GM21447 (cell line): ENCODE measurements at regions not wholly inside any gene's neighbourhood (a gene's known extent, or its start where the extent isn't known, plus 50 kb on each side); places are given as distances from the start of the nearest gene placed in this dataset.
"Not testable (repeated sequence)": the region's sequence is repeated elsewhere in the genome, so short reads cannot be mapped to it uniquely, and the experiment has no call there.

Experiments
- ATAC-seq: cut with Tn5 transposase; IDR thresholded peaks from one replicate; pipeline ENCODE4 v1.9.1; 2021; ENCODE audit not compliant: unreplicated experiment

DNA sequence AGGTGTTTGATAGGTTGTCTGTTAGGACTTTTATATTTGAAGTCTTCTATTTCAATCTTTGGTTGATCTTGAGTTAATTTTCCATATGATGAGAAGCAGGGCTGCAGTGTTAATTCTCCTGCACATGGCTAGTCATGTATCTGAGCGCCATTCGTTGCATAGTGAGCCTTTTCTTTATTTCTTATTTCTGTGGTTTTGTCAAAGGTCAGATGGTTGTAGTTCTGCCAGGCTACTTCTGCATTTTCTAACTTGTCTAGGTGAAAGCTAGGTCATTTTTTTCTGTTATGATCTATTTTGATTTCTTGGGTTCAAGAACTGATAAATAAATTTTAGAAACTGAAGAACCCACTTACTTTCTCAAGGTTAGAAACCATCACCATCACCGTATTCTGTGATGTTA lies 56.7 kb downstream of the CCDC74A start:
- no peak for ATAC-seq

DNA sequence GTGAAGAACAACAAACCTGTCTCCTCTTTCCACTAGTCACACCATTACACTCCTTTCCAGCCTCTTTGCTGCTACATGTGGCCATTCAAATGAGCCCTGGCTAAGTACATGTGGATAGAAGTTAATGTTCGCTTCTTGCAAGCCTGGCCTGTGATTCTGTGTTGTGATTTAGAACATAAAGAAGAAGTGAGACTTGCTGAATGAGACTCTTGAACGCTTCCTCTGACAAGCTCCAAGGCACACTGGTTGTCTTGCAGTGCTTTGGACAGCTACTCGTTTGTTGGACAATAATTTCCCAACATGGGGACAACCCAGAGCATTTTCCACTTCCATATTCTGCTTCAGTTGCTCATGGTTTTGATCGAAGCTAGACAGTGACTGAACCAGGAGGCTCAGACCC lies 57.3 kb downstream of the CCDC74A start:
- peak; percentile 56 for ATAC-seq

DNA sequence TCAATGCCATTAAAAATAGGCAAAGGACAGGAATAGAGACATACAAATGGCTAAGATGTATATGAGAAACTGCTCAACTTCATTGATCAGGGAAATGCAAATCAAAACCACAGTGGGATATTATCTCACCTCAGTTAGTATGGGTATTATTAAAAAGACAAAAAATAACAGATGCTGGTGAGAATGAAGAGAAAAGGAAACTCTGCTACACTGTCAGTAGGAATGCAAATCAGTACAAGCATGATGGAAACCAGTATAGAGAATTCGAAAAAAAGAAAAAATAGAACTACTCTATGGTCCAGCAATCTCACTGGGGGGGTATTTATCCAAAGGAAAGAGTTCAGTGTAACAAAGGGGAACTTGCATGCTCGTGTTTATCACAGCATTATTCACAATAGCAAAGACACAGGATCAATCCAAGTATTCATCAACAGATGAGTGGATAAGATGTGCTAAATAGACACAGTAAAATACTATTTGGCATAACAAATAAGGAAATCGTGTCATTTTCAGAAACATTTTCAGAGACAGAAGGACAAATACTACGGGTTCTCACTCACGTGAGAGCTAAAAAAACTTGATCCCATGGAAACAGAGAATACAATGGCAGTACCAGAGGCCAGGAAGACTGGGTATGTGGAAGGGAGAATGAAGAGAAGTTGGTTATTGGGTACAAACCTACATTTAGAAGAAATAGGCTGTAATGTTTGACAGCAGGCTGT lies 60.6 kb downstream of the CCDC74A start:
- ATAC-seq, result peak; percentile 78

DNA sequence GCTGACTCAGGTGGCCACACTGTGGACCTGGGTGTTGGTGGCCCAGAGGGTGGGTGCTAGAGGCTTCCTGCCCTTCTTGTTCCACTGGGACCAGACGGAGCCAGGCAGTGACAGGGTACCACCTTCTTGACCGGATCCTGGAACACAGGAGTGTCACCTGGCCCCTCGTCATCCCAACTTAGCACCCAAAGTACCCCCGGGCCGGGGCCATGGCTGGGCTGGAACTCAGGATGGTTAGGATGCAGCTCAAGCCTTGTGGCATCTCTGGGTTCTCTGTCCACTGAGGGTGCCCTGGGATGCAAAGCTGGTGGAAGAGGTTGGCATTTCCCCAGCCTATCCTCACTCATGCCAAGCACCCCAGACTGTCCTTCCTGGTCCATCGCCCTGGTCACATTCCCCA lies 61.4 kb downstream of the CCDC74A start:
- not testable (repeated sequence) for ATAC-seq

DNA sequence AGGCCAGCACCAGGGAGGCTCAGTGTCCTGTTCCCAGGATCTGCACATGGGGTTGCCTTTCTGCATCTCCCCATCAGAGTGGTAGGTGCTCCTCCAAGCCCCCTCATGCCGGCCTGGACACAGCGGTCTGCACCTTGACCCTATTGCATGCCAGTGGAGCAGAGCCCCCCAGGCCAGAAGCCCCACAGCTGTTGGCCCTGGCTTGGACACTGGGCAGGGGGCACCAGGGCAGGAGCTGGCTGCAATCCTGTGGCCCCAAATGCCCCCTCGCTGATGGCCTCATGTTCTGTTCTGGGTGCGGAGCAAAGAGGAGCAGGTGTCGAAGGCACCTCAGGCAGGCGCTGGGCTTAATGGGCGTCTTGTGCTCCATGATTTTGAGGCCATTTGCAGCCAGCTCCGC lies 62.7 kb downstream of the CCDC74A start:
- ATAC-seq, result no peak

DNA sequence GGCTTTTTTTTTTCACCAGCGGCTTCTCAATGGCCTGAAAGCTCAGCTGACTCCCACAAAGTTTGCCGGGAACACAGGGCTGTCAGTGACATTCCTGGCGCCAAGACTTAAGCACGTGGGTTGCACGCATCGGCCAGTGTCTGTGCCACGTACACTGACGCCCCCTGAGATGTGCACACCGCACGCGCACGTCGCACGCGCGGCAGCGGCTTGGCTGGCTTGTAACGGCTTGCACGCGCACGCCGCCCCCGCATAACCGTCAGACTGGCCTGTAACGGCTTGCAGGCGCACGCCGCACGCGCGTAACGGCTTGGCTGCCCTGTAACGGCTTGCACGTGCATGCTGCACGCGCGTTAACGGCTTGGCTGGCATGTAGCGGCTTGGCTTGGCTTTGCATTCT lies 63.2 kb downstream of the CCDC74A start:
- no peak for ATAC-seq

DNA sequence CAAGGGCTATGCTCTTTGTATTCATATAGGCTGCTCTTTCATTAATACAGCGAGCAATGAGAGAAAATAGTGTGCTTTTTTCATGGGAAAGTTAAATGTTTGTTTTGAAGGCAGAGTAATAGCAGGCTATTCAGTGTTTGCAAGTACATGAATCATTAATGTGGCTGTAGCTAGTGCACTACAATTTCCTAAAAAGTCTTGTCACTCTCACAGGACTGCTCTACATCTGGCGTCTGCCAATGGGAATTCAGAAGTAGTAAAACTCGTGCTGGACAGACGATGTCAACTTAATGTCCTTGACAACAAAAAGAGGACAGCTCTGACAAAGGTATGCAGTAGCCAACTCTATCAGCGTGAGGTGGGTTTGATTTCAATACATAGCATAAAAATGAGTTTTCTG lies 68.9 kb downstream of the CCDC74A start:
- not testable (repeated sequence) for ATAC-seq

DNA sequence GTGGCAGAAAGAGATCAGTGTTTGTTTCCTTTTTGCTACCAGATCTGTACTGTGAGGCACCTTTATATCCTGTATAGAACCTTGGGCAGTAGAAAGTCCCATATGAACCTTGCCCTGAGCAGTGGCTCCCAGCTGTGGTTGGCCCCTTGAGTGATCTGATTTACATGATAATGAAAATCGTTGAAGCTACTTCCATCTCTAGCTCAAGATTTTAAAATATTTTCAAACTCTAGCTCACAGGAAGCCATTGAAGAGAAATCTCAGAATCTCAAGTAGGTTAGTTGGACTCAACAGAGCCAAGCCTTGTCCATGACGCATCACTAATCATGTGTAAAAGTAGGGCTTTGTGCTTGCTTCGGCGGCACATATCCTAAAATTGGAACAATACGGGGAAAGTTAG lies 74.8 kb downstream of the CCDC74A start:
- not testable (repeated sequence) for ATAC-seq

DNA sequence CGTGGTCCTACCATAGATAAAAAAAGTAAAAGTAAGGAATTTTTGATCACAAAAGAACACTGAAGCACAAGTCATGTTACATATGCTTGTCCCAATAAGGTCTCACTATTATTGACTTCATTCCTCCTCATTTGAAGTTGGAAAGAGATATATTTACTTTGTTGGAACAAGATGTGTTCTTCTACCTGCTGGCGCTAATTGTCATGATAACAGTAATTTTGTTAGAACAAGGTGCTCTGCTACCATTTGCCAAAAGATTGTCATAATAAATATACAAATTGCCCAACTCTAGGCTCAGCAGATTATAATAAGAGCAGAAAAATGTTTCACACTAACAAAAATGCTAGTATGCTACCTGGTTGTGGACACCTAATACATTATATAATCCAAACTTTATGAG lies 77.0 kb downstream of the CCDC74A start:
- not testable (repeated sequence) for ATAC-seq

DNA sequence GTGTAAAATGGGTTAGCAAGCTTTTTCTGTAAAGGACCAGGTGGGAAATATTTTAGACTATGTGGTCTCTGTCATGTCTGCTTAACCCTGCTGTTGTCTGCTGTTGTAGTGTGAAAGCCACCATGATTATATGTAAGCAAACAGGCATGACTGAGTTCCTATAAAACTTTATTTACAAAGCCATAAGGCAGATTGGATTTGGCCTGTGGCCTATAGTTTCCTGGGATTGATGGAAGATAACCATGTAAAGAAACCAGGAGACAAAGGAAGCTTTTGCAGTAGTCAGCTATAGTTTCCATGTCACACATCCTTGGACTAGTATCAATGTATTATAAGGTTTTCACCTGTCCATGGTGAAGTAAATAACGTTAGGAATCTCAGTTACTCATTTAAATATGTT lies 78.7 kb downstream of the CCDC74A start:
- ATAC-seq, result not testable (repeated sequence)

DNA sequence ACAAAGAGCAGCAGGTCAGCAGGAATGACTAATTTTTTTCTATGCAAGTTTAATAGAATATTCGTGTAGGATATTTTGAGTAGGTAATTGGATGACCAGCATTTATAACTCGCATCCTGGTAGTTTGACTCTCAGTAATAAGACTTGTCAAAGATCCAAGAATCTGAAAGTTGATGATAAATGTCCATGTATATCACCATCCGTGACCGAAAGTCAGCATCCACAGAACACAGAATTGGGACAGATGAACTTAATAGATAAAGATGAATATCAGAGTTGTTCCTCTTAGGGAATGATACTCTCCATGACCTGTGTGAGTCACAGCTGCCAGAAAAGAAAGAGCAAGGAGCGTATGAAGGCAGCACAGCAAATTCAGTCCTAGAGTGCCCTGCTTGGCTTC lies 79.4 kb downstream of the CCDC74A start:
- ATAC-seq, result not testable (repeated sequence)

DNA sequence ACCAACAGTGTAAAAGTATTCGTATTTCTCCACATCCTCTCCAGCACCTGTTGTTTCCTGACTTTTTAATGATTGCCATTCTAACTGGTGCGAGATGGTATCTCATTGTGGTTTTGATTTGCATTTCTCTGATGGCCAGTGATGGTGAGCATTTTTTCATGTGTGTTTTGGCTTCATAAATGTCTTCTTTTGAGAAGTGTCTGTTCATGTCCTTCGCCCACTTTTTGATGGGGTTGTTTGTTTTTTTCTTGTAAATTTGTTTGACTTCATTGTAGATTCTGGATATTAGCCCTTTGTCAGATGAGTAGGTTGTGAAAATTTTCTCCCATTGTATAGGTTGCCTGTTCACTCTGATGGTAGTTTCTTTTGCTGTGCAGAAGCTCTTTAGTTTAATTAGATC lies 86.9 kb downstream of the CCDC74A start:
- ATAC-seq, result not testable (repeated sequence)

DNA sequence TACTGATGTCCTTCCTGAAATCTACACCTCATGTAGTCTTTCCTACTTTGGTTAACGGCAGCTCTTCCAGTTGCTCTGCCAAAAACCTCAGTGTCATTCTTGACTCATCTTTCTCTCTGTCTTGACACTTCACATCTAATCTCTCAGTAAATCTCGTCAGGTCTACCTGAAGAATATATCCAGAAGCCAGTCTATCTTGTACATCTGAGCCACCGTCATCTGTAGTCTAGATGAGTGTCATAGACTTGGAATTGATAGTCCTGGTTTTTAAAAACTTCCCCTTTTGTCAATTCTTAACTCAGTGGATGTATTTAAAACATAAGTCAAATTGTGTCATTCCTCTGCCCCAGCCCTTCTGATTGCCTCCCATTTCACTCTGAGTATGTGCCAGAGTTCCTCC lies 90.6 kb downstream of the CCDC74A start:
- ATAC-seq, result not testable (repeated sequence)

DNA sequence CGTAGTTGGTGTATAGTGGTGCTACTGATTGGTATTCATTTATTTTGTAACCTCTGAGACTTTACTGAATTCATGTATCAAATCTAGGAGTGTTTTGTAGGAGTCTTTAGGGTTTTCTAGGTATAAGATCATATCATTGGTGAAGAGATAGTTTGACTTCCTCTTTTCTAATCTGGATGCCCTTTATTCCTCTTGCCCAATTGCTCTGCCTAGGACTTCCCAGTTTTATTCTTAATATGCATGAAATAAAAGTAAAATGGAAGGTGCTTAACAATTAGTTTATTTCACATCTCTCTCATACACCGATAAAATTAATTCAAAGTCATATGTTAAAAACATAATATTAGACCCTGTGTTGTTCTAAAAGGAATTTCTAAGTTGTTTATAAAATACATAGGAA lies 95.2 kb downstream of the CCDC74A start:
- not testable (repeated sequence) for ATAC-seq

DNA sequence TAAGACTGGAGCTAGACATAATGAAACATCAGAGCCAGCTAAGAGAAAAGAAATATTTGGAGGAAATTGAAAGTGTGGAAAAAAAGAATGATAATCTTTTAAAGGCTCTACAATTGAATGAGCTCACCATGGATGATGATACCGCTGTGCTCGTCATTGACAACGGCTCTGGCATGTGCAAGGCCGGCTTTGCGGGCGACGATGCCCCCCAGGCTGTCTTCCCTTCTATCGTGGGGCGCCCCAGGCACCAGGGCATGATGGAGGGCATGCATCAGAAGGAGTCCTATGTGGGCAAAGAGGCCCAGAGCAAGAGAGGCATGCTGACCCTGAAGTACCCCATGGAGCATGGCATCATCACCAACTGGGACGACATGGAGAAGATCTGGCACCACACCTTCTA lies 98.3 kb downstream of the CCDC74A start:
- ATAC-seq, result not testable (repeated sequence)

DNA sequence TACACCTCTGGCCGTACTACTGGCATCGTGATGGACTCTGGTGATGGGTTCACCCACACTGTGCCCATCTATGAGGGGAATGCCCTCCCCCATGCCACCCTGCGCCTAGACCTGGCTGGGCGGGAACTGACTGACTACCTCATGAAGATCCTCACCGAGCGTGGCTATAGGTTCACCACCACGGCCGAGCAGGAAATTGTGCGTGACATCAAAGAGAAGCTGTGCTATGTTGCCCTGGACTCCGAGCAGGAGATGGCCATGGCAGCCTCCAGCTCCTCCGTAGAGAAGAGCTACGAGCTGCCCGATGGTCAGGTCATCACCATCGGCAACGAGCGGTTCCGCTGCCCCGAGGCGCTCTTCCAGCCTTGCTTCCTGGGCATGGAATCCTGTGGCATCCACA lies 98.9 kb downstream of the CCDC74A start:
- ATAC-seq, result not testable (repeated sequence)

DNA sequence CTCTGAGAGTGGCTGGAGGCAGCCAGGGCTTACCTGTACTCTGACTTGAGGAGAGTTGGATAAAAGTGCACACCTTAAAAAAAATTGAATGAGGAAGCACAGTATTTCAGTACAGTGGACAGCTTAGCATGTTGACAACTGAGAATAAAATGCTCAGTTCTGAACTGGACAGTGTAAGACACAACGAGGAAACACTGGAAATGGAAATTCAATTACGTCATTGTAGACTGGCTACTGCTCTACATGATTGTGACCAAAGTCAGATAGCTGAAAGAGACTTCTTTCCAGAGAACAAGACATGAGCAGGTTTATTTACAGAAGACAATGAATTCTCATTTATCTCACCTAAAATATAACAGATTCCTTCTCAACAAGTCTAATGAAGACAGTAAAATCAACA lies 100.1 kb downstream of the CCDC74A start:
- ATAC-seq, result not testable (repeated sequence)

DNA sequence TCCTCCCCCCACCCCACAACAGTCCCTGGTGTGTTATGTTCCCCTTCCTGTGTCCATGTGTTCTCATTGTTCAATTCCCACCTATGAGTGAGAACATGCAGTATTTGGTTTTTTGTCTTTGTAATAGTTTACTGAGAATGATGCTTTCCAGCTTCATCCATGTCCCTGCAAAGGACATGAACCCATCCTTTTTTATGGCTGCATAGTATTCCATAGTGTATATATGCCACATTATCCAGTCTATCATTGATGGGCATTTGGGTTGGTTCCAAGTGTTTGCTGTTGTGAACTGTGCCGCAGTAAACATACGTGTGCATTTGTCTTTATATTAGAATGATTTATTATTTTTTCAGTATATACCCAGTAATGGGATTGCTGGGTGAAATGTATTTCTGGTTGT lies 104.0 kb downstream of the CCDC74A start:
- not testable (repeated sequence) for ATAC-seq

DNA sequence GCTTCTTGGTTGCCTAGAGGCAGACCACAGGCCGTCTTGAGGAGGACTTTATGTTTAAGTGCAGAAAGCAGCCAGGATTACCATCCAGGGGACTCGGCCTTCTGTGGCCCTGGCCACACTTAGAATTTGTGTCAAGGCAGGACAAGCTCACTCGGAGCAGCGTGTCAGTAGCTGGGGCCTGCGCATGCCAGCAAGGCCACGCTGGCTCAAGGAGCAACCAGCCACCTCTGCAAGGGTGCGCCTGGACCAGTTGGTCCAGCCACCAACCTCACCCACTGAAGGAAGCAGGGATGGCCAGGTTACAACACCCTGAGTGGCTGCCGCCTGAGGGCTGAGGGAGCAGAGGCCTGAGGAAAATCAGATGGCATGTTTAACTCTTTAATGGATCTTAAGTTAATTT lies 105.7 kb downstream of the CCDC74A start:
- ATAC-seq, result not testable (repeated sequence)

DNA sequence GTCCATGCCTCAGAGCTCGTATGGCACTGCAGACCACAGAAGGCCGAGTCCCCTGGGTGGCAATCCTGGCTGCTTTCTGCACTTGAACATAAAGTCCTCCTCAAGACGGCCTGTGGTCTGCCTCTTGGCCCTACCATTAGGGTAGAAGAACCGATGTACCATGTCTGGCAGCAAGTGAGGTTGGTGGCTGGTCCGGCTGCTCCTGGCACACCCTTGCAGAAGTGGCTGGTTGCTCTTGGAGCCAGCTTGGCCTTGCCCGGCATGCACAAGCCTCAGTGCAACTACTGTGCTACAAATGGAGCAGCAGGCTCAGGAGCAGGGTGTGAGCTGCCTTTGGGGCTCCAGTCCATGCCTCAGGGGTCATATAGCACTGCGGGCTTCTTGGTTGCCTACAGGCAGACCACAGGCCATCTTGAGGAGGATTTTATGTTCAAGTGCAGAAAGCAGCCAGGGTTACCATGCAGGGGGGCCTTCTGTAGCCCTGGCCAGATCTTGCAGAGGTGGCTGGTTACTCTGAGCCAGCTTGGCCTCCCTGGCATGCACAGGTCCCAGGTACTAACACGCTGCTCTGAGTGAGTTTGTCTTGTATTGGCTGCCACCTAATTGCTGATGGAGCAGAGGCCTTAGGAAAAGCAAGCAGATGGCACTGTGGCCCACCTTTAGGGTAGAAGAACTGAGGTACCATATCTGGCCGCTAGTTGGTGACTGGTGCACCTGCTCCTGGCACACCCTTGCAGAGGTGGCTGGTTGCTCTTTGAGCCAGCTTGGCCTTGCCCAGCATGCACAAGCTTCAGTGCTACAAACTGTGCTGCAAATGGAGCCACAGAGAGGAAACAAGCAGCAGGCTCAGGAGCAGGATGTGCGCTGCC lies 106.4 kb downstream of the CCDC74A start:
- not testable (repeated sequence) for ATAC-seq

DNA sequence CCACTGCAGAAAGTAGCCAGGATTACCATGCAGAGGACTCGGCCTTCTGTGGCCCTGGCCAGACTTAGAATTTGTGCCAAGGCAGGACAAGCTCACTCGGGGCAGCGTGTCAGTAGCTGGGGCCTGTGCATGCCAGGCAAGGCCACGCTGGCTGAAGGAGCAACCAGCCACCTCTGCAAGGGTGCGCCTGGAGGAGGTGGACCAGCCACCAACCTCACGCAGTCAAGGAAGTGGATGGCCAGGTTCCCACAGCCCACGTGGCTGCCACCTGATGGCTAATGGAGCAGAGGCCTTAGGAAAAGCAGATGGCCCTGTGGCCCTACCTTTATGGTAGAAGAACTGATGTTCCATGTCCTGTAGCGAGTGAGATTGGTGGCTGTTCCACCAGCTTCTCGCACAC lies 107.9 kb downstream of the CCDC74A start:
- ATAC-seq, result no peak

DNA sequence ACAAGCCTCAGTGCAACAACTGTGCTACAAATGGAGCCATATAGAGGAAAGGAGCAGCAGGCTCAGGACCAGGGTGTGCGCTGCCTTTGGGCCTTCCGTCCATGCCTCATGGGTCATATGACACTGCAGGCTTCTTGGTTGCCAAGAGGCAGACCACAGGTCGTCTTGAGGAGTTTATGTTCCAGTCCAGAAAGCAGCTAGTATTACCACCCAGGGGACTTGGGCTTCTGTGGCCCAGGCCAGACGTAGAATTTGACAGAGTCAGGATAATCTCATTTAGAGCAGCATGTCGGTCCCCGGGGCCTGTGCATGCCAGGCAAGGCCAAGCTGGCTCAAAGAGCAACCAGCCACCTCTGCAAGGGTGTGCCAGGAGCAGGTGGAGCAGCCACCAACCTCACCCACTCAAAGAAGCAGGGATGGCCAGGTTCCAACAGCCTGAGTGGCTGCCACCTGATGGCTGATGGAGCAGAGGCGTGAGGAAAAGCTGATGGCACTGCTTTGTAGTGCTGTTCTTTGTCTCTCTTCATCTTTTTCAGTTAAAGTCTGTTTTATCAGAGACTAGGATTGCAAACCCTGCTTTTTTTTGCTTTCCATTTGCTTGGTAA lies 109.1 kb downstream of the CCDC74A start:
- ATAC-seq, result not testable (repeated sequence)
